HG03108 (cell line): ENCODE measurements at regions not wholly inside any gene's neighbourhood (a gene's known extent, or its start where the extent isn't known, plus 50 kb on each side); places are given as distances from the start of the nearest gene placed in this dataset.

Experiments used
- ATAC-seq: cut with Tn5 transposase; IDR thresholded peaks from one replicate; pipeline ENCODE4 v1.9.1; 2021; ENCODE audit warnings: moderate library complexity; ENCODE audit not compliant: unreplicated experiment

- no peak for ATAC-seq
Measured at GRCh38 chr3:168909260-168909659, 754.3 kb downstream of the MECOM start.

GRCh38 chr3:168895419-168895818, 768.1 kb downstream of the MECOM start:
- no peak for ATAC-seq

- no peak for ATAC-seq
Measured at GRCh38 chr3:168894214-168894613, 769.3 kb downstream of the MECOM start.

- ATAC-seq, result no peak
Measured at GRCh38 chr3:168889666-168890065, 773.8 kb downstream of the MECOM start.

GRCh38 chr3:168888781-168889180, 774.7 kb downstream of the MECOM start:
- ATAC-seq, result no peak

GRCh38 chr3:168885028-168885427, 778.5 kb downstream of the MECOM start:
- ATAC-seq, result no peak

- no peak for ATAC-seq
Measured at GRCh38 chr3:168884353-168884903, 779.1 kb downstream of the MECOM start.

GRCh38 chr3:168883145-168883544, 780.4 kb downstream of the MECOM start:
- ATAC-seq, result no peak

GRCh38 chr3:168881804-168882203, 781.7 kb downstream of the MECOM start:
- ATAC-seq, result no peak

- no peak for ATAC-seq
Measured at GRCh38 chr3:168878655-168879054, 782.9 kb upstream of the GOLIM4 start.

- no peak for ATAC-seq
Measured at GRCh38 chr3:168877899-168878298, 782.2 kb upstream of the GOLIM4 start.

GRCh38 chr3:168876346-168877035, 780.8 kb upstream of the GOLIM4 start:
- ATAC-seq, result no peak

GRCh38 chr3:168872826-168873225, 777.1 kb upstream of the GOLIM4 start:
- no peak for ATAC-seq

GRCh38 chr3:168870892-168871291, 775.2 kb upstream of the GOLIM4 start:
- no peak for ATAC-seq

GRCh38 chr3:168865022-168865551, 769.4 kb upstream of the GOLIM4 start:
- ATAC-seq, result no peak

GRCh38 chr3:168864107-168865021, 768.6 kb upstream of the GOLIM4 start:
- no peak for ATAC-seq

- no peak for ATAC-seq
Measured at GRCh38 chr3:168863561-168863960, 767.8 kb upstream of the GOLIM4 start.

GRCh38 chr3:168862466-168862865, 766.7 kb upstream of the GOLIM4 start:
- ATAC-seq, result no peak

- ATAC-seq, result no peak
Measured at GRCh38 chr3:168860592-168860991, 764.9 kb upstream of the GOLIM4 start.

GRCh38 chr3:168860028-168860427, 764.3 kb upstream of the GOLIM4 start:
- no peak for ATAC-seq

GRCh38 chr3:168859574-168859973, 763.9 kb upstream of the GOLIM4 start:
- ATAC-seq, result no peak

- no peak for ATAC-seq
Measured at GRCh38 chr3:168859143-168859542, 763.4 kb upstream of the GOLIM4 start.
